ENCODE measurements at regions not wholly inside any gene's neighbourhood (a gene's known extent, or its start where the extent isn't known, plus 50 kb on each side); places are given as distances from the start of the nearest gene placed in this dataset.

DNA sequence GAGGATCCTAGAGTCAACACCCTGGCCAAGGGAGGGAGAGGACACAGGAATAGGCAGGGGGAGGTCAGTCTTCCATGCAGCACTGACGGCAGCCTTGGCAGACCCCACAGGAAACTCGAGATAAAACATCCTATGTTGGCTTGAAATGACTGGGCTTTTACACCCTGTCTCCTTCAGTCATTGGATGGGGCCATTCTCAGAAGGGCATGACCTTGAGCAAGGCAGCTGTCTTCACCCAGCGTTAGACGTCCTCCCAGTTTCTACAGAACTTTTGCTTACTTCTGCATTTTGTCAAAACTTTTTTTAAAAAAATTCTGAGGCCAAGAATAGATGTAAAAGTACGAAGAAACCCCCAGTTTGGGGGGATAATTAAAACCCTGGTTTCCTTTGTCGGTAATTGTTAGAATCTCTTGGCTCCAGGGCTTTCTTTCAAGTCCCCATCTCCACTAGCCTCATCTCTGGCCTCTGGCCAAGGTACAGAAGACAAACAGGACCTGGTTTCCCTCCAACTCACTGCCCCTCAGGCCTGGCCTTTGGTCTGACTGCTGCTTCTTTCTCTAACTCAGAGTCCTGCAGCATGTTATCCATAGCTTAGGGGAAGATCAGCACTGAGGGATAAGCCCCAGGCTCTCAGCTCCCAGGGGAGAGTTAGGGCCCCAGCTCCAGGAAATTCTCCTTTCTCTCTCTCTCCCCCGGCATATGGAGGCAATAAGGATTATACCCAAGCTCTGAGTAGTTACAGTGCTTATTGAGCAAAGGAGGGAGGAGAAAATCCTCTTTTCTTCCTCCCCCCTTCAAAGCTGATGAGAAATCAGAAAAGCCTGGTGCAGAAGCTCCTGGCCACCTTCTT lies 51.6 kb upstream of the KCND3 start:
- DNase-seq, result no peak

DNA sequence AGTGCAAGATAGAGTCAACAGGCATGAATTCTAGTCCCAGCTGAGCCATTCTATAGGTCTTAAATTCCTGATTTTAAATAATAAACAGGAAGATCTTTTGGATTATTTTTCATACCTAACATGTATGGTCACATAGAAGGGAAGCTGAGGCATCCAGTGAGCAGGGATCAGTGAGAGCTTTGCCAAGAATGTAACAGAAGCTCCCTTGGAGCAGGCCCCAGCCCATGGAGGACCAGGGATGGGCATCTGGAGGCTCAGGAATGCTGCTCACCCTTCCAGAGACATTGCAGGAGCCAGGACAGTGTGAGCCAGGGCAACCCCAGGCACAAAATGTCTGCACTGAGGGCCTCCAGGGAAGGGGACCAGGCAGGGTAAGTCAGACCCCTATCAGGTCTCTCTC lies 54.4 kb upstream of the KCND3 start:
- no peak for DNase-seq

DNA sequence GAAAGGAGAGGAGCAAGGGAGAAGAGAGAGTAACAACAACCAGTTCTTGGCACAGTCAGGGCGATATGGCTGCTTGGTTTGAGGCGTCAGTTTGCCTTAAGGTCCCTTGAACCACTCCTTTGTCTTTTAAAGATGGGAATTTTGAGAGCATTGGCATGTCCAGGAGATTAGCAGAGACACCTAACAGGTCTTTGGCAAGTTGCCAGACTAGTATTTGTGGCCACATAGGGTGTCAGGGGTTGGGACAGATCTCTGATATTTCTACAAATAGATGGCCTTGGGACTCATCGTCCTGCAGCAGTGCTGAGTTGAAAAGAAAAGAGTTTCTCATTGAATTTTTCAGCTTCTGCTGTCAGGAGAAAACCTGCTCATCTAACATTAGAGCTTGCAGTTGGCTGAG lies 55.3 kb upstream of the KCND3 start:
- DNase-seq, result no peak

DNA sequence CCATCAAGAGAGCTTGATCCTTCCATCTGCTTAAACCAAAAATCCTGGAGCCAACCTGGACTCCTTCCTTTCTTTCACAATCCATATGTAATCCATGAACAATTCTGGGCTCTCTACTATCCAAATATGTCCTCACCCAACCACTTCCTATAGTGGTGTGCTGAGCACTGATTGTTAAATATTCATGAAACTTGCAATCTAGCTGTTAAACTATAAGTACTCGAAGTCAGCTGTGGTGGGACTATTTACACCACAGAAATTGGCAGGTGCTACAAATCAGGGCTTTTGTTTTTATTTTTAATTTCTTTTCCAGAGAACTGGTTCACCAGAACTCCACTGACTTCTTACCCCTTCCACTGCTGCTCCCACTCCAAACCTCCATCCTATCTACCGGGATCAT lies 57.2 kb upstream of the KCND3 start:
- DNase-seq, result no peak

DNA sequence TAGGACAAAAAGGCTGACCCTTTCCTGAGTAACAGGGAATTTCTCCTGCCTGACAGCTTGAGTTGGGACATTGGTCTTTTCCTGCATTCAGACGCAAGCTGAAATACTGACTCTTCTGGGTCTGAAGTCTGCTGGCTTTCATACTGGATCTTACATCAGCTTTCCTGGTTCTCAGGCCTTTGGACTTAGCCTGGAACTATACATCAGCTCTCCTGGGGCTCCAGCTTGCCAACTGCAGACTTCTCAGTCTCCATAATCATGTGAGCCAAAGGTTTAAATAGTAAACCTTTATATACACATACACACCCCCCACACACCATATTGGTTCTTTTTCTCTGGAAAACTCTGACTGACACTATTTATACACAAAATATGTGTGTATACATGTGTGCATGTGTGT lies 59.0 kb upstream of the KCND3 start:
- no peak for DNase-seq

DNA sequence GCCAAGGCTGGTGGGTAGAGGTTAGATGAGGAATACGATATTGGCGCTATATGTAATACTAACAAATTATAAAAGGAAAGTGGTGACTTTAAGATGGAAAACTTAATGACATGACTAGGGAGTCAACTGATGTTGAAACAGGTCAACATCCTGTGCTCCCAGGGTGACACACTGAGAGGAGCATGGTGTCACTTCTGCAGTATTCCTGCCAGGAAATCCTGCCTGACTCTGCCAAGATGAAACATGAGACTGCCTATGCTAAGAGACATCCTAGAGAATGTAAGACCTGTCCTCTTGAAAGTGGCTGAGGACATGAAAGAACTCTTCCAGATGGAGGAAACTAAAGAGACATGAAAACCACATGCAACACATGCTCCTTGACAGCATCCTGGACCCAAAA lies 65.0 kb upstream of the KCND3 start:
- DNase-seq, result no peak

DNA sequence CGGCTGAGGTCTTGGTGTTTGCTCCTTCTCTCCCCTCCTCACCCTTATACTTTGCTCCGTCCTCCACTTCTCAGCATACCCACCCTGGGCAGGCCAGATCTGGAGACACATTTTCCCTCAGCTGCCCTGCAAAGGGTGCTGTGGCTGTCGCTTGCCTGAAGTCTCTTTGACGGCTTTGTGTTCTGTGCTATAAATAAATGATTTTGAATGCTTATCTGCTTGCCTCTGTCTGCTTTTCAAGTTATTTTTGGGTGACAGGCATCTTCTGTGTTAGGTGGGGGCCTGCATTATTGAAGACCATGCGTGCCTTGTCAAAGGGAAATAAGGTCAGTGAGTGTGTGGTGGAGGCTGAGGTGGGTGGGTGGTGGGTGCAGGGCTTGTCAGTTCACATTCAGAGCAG lies 66.9 kb upstream of the KCND3 start:
- DNase-seq, result no peak

DNA sequence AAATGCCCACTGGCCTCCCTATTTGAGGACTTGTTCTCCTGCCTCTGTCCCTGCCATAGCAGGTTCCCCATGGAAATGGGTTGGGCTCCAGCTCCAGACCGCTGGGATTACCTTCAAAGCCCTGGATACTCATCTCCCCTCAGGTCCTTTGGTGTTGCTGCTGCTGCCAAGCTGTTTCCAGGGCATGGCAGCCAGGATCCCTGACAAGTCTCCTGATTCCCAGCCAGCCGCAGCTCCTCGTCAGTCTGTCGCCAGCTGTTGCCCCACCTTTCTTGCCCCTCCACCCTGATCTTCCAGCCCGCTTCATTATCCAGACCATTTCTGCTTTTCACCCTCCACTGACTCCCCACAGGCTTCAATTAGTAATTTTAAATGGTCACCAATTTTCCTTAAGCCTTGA lies 68.3 kb upstream of the KCND3 start:
- no peak for DNase-seq

DNA sequence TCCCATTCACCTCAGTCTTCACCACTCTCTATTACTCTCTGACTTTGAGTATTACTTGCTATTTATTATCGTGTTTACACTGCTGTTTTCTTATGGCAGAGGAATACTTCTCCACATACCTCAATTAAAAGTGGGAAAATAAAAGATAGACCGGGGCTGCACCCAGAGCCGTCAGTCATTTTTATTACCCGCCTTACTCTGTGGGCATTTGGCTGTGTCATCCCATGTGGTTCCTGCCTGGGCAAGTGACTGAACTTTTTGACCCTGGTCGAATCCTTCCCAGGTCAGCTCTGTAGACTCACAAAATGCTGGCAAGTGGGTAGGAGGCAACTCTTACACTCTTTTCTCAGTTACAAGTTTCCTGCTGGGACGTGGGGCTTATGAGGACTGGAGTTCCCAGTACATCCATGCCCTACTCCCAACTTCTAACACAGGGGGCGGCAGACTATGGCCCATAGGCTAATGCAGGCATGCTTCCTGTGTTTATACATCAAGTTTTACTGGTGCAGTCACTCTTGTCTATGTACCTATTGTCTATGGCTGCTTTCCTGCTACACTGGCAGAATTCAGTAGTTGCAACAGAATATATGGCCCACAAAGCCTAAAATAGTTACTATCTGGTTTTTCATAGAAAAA lies 69.5 kb upstream of the KCND3 start:
- no peak for DNase-seq

DNA sequence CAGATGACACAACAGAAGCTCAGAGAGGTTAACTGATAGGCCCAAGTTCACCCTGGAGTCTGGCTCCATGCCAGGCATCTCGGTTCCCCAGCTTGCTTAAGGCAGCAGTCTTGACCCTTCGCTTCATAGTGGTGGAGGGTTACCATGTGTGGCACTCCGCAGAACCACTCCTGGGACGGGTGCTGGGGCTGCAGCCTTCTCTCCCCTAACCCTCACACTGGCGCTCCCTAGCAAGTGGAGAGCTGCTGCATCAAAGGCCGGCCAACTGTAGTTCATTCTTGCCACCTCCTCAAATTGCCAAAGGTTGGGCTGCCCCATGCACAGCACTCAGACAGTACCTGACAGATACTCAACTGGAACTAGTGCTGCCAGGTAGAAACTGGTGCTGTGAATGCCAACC lies 70.2 kb upstream of the KCND3 start:
- DNase-seq, result no peak

DNA sequence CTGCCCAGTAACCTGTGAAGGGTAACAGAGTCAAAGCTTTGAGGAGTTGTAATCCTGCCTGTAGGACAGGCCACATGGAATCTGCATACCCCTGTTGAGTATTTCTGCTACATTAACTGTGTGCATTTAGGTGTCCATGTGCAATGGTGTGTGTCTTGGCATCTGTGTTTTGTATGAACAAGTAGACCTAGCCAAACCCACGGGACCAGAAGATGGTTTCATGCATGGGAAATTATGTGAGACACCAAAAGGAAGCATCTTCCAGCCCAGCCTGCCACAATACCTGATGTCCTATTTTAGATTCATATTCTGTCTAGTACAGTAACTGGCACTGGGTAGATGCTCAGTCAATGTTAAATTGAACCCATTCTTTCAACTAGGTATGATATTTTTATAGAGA lies 70.8 kb upstream of the KCND3 start:
- DNase-seq, result no peak

DNA sequence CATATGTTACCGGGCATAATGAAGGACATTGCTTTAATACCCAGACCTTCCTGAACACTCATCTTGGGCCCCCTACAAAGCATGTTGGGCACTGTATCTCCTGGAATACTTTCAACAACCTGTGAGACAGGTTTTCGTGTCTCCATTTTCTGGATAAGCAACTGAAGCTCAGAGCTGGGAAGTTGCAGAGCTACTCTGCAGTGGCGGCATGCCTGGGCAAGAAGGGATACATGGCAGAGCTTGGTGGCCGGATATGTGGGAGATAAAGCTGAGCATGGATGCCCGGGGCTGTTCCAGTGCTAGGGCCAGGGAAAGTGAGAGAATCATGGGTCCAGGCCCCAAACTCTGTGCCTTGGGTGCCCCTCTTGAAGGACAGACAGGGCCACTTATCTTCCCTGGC lies 71.6 kb upstream of the KCND3 start:
- no peak for DNase-seq

DNA sequence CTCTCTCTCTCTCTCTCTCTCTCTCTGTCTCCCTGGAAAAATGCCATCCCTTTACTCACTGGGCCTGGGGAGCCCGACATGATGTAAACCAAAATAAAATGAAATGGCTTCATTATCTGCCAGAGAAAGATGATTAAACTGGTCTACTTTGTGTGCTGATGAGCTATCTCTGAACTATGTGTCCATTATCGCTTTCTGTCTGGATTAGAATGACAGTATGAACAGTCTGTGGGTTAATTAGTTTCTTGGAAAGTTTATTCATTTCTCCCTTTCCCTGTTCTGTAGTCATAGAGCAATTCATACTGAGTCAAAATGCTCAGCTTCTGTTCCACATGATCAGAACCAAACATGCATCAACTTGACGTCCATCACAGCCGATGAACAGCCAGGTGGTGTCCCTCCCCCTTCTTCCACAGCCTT lies 72.4 kb upstream of the KCND3 start:
- DNase-seq, result no peak

DNA sequence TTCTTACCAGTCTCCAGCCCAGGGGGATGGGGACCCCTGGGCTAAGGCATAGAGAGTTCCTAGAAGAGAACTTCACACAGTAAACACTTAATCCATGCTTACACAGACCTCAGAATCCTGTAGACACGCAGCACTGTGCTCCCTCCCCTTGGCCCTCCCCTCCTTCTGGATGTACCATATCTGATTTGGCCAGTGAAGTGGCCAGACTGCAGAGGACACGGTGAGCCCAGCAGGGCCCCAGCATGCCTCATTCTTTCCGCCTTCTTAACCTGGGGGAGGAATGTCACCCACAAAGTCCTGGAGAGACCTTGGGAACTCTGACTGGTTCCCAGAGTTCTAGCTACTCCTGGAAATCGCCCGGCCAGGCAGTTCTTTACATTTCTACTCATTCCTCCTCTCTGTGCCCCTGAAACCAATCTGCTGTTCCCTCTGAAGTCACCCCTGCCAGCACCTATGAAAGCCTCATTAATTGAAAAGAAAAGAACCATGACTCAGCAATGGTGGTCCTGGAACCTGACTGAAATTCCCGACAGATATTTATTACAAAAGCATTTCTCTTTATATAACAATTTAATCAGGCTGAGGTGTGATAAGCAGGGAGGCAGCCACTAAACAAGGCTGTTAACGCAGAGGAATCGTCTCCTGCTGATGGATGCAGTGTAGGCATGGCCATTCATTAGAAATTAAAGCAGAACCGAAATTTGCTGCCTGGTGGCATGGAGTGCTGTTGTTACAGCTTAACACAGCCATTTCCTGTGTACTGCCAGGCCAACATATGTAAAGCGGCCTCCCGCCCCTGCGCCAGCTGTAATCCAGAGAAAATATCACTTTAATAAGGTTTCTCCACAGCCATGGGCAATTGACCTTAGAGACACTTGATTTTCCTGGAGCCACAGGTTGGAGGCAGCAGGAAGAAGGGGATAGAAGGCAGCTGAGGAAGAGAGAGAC lies 74.6 kb upstream of the KCND3 start:
- no peak for DNase-seq

DNA sequence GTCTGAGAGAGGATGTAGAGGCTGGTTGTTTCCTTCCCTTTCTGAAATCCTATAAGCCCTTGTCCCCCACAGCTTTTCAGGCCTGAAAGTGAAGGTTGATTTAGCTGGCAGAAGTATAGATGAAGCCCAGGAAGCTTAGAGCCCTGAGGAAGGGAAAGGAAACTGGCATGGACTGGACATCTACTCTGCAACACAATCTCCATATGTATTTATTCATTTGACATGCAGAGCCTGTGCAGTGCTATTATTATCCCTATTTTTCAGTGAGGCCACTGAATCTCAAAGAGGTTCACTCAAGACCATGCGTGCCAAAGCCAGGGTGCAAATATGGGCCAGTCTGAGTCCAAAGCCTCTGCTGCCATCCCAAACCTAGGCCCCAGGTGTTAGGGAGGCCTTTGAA lies 78.5 kb upstream of the KCND3 start:
- DNase-seq, result no peak

DNA sequence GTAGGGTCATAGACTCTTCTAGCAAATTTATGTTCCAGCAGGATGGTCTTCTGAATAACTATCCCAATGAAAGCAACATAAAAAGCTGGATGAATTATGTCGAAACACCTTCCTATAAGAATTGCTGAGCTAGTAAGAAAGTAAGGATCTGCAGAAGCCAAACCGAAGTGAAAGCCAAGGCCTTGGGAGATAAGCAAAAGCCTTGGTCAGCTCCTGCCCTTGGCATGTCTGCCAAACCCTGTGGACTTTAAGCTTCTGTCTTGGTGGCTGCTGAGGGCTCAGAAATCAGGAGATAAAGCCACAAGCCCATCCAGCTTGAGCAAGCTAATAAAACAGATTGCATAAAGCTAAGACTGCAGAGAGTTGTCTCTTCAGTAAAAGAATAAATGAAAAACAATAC lies 81.2 kb upstream of the KCND3 start:
- no peak for DNase-seq

DNA sequence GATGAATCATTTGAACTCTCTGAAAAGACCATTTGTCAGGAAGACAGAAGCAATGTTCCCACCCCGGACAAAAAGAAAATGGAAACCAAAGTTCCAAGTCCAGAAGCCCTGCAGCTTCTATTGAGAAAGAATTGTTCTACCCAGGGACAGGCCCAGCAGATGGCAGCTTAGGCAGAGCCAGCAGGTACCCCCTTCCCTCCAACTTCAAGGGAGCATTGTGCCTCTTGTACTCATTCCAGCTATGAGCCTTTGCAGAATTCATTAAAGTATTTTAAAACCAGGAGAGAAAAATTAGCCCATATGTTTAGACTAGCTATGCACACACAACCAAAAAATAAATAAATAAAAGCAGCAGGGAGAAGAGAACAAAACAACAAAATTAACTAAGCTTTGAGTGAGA lies 85.2 kb upstream of the KCND3 start:
- no peak for DNase-seq

DNA sequence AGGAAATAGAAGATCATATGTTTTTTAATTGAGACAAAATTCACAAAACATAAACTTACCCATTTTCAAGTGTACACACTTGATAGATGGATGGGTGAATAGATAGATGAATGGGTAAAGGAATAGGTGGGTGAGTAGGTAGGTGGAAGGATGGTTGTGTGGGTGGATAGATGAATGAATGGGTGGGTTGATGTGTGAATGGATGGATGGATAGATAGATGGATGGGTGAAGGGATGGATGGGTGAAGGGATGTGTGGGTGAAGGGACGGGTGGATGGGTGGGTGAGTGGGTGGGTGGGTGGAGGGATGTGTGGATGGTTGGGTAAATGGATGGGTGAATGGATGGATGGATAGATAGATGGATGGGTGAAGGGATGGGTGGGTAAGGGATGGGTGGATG lies 86.1 kb upstream of the KCND3 start:
- no peak for DNase-seq

DNA sequence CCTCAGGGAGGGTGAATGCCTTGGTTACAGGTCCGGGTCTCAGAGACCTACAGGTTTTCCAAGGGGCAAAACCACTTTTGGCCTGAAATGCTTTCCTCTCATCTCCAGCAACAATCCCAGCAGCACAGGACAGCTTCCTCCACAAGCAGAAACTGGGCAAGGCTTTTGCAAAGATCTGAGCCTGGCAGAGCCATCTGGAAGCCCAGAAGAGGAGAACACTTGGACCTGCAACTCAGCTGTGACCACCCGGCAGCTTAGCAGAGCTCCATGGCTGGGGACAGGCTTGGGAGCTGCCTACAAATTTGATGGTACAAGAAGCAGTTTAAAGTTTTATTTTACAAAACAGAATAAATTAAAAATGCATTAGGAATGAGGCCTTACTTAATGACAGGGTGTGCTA lies 90.0 kb upstream of the KCND3 start:
- no peak for DNase-seq

DNA sequence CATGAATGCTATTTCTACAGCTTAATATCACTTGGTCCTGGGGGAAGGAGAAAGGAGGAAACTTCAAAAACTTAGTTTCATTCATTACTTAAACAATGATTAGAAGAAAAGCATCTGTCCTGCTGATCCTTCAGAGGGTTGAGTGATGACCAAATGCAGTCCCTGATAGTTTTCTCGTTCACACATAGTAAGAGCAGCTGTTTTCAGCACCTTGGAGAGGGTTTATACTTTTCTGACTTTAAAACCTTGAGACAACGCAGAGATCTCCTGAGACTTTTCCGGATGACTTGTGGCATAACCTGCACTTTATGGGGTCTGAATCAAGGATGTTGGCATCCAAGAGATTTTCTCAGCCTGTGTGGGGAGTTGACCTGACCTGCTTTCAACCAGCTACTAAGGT lies 94.0 kb upstream of the KCND3 start:
- peak; percentile 14 for DNase-seq

DNA sequence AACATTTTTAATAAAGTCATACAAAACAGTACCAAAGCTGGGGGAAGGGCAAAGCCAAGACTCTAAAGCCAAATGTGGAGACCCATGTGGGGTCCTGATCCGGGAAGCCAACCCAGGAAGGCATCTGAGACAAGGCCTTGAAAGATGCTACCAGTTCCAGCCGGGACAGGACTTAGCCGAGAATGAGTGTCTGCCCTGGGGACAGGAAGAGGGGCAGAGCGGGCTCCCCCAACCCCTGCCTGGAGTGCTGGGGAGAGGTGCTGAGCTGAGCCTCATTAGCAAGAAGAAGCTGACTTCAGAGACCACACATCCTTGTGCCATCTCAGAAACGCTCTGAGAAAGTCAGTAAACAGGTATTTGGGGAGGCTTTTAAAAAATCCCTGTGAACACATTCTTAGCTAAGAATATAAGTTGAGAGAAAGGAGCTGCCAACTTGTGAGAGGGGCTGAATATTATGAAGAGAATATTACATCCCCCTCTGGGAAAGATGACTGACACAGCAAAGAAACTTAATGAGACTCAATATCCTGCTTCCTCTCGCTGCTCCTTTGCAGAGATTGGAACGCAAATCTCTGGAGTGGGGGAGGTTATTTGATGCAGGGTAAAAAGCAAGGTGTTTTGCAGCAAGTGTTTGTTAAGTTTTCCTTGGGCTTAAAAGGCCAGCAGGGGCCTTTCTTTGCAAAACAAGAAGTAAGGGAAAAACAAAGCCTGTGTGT lies 103.3 kb upstream of the KCND3 start:
- DNase-seq, result no peak

DNA sequence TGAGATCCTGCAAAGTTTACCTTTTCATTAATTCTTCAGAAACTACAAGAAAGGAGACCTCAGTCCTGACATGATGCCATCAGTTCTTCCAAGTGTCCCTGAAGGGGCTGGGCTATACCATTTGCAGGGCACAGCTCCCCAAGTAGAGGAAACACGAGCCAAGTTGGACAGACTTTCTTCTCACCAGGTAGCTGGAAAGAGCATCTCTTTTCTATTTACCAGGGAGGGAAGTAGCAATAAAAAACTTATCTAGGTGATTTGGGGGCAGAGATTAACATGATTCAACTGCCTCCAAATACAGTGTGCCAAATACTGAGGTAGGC lies 103.9 kb upstream of the KCND3 start:
- DNase-seq, result no peak

DNA sequence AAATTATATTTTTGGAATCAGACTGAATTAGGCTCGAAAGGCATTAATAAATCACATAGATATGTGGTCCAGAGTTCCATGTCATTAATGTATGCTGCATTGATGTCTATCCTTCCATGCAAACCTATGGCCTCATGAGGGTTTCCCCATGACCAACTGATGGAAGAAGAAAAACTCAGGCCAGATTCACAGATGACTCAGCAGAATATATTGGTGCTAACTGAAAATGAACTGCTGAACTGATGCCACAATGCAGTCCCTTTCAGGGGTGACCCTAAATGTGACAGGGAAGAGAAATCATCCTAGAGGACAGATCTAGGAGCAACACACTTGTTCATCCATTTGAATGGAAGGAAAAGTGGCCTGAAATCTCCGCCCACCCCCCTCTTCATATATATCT lies 110.5 kb upstream of the KCND3 start:
- no peak for DNase-seq

Measured in fibroblast of skin of scalp (primary cell).